H1 (cell line): ENCODE measurements at regions not wholly inside any gene's neighbourhood (a gene's known extent, or its start where the extent isn't known, plus 50 kb on each side); places are given as distances from the start of the nearest gene placed in this dataset.

ENCODE experiments used
- CTCF ChIA-PET: fragments of 300-600 bp; sonication (Branson Sonifier 250); formaldehyde crosslinking; loops from one replicate; lab custom pipeline; 2021; ENCODE audit not compliant: partially characterized antibody; lab: Charles Lee
- POLR2A ChIA-PET: fragments of 300-600 bp; sonication (Branson Sonifier 250); formaldehyde crosslinking; loops from one replicate; lab custom pipeline; 2021; ENCODE audit warnings: inconsistent platforms; ENCODE audit not compliant: partially characterized antibody; lab: Charles Lee
- DNase-seq, 2 experiments: peaks; one replicate each; pipeline versions ENCODE4 v3.0.0 to v3.0.0-alpha.2; 2010 to 2022; ENCODE audit warnings: low spot score in 2 of 2, low read depth in 1 of 2, mixed read lengths in 1 of 2
- FAIRE-seq: peaks from 2 replicates; lab custom pipeline; 2011; peaks lifted over from hg19 to GRCh38; lab: Jason Lieb, UNC
- H2AFZ ChIP-seq: 2 replicates; pipeline ENCODE4 v1.8.1; 2012; ENCODE audit warnings: low read length, inconsistent platforms
- H2AK5ac ChIP-seq: 2 replicates; pipeline ENCODE4 v1.6.1; 2013; ENCODE audit warnings: low read depth, low read length
- H2BK120ac ChIP-seq: replicated peaks from 2 replicates; pipeline ENCODE3; 2013; ENCODE audit warnings: low read depth, low read length, inconsistent platforms
- H2BK12ac ChIP-seq: 2 replicates; pipeline ENCODE4 v1.6.1; 2013; ENCODE audit warnings: low read depth, low read length
- H2BK15ac ChIP-seq: 2 replicates; pipeline ENCODE4 v1.6.1; 2013; ENCODE audit warnings: low read length
- H2BK20ac ChIP-seq: 2 replicates; pipeline ENCODE4 v1.6.1; 2013; ENCODE audit warnings: low read length
- H2BK5ac ChIP-seq: 2 replicates; pipeline ENCODE4 v1.6.1; 2013; ENCODE audit warnings: low read depth, low read length
- H3K14ac ChIP-seq: 2 replicates; pipeline ENCODE4 v1.6.1; 2013; ENCODE audit warnings: inconsistent platforms; ENCODE audit not compliant: insufficient read length
- H3K18ac ChIP-seq: 2 replicates; pipeline ENCODE4 v1.6.1; 2013; ENCODE audit warnings: low read length; ENCODE audit errors: extremely low read depth
- H3K23ac ChIP-seq: 2 replicates; pipeline ENCODE4 v1.6.1; 2013; ENCODE audit warnings: inconsistent platforms; ENCODE audit not compliant: insufficient read length
- H3K23me2 ChIP-seq: 2 replicates; pipeline ENCODE4 v1.6.1; 2013; ENCODE audit warnings: low read depth, low read length
- H3K27ac ChIP-seq: 2 replicates; pipeline ENCODE4 v1.6.1; 2011; ENCODE audit warnings: low read depth, low read length, inconsistent platforms
- H3K27me3 ChIP-seq, 4 experiments: replicated peaks in 1 of 4; 1 replicate in 1 of 4; 2 replicates in 3 of 4; pipeline versions ENCODE4 v1.6.1 to v1.8.1; 2011 to 2013; ENCODE audit warnings: low read length in 3 of 4, mild to moderate bottlenecking in 3 of 4, inconsistent platforms in 2 of 4, mixed read lengths in 2 of 4, moderate library complexity in 1 of 4; ENCODE audit not compliant: control insufficient read depth in 3 of 4, insufficient read depth in 3 of 4; ENCODE audit errors: extremely low read depth in 1 of 4
- H3K36me3 ChIP-seq, 4 experiments: 2 replicates each; pipeline versions ENCODE4 v1.6.1 to v1.8.1; 2011 to 2013; ENCODE audit warnings: mild to moderate bottlenecking in 4 of 4, low read length in 3 of 4, moderate library complexity in 2 of 4, control low read depth in 1 of 4, inconsistent platforms in 1 of 4; ENCODE audit not compliant: insufficient read depth in 4 of 4, control insufficient read depth in 2 of 4
- H3K4ac ChIP-seq: replicated peaks from 2 replicates; pipeline ENCODE3; 2013; ENCODE audit warnings: low read length, low read depth, mixed read lengths, inconsistent platforms; ENCODE audit not compliant: insufficient read length
- H3K4me1 ChIP-seq, 4 experiments: replicated peaks in 1 of 4; 1 replicate in 1 of 4; 2 replicates in 3 of 4; pipeline versions ENCODE4 v1.6.1 to v1.8.1; 2011 to 2013; ENCODE audit warnings: low read length in 3 of 4, inconsistent platforms in 2 of 4, mixed read lengths in 1 of 4; ENCODE audit not compliant: insufficient read depth in 4 of 4, control insufficient read depth in 3 of 4
- H3K4me2 ChIP-seq, 2 experiments: 2 replicates each; pipeline versions ENCODE4 v1.6.1 to v1.8.1; 2011 to 2013; ENCODE audit warnings: low read depth in 2 of 2, low read length in 2 of 2, control low read depth in 1 of 2, inconsistent platforms in 1 of 2, mild to moderate bottlenecking in 1 of 2; ENCODE audit not compliant: insufficient read depth in 1 of 2
- H3K4me3 ChIP-seq, 4 experiments: fragments of 200-600, 300-600 bp in 1 of 4; sonication (generic), shearing (Covaris generic), sonication (Bioruptor Twin) in 1 of 4; 2 replicates each; pipeline versions ENCODE4 v1.5.1 to v1.8.1; 2011 to 2016; ENCODE audit warnings: low read length in 4 of 4, low read depth in 3 of 4, control low read depth in 2 of 4, inconsistent platforms in 2 of 4, mild to moderate bottlenecking in 2 of 4, mixed read lengths in 1 of 4, moderate library complexity in 1 of 4; ENCODE audit not compliant: insufficient read depth in 2 of 4; ENCODE audit errors: extremely low read depth in 1 of 4
- H3K56ac ChIP-seq: replicated peaks from 2 replicates; pipeline ENCODE3; 2013; ENCODE audit warnings: low read depth, mild to moderate bottlenecking, mixed read lengths, low read length, inconsistent platforms; ENCODE audit not compliant: insufficient read length
- H3K79me1 ChIP-seq: 2 replicates; pipeline ENCODE4 v1.6.1; 2013; ENCODE audit warnings: low read depth, low read length, control low read depth
- H3K79me2 ChIP-seq, 2 experiments: 2 replicates each; pipeline versions ENCODE4 v1.6.1 to v1.8.1; 2012 to 2013; ENCODE audit warnings: low read length in 2 of 2, mild to moderate bottlenecking in 2 of 2, inconsistent platforms in 1 of 2; ENCODE audit not compliant: insufficient read depth in 2 of 2, control insufficient read depth in 1 of 2
- H3K9ac ChIP-seq, 4 experiments: replicated peaks in 1 of 4; 1 replicate in 1 of 4; 2 replicates in 3 of 4; pipeline versions ENCODE4 v1.6.1 to v1.8.1; 2011 to 2013; ENCODE audit warnings: low read depth in 3 of 4, low read length in 3 of 4, control low read depth in 2 of 4, mild to moderate bottlenecking in 2 of 4, moderate library complexity in 2 of 4, inconsistent platforms in 1 of 4; ENCODE audit errors: extremely low read depth in 1 of 4
- H3K9me3 ChIP-seq, 2 experiments: 2 replicates each; pipeline versions ENCODE4 v1.6.1 to v1.8.1; 2012 to 2013; ENCODE audit warnings: mild to moderate bottlenecking in 2 of 2, moderate library complexity in 2 of 2, control low read depth in 1 of 2, inconsistent platforms in 1 of 2, low read depth in 1 of 2, low read length in 1 of 2, mixed read lengths in 1 of 2; ENCODE audit not compliant: insufficient read depth in 2 of 2
- H4K20me1 ChIP-seq, 2 experiments: replicated peaks in 1 of 2; 2 replicates each; pipeline versions ENCODE3 to v1.8.1; 2011 to 2013; ENCODE audit warnings: inconsistent platforms in 2 of 2, low read length in 2 of 2, mild to moderate bottlenecking in 1 of 2; ENCODE audit not compliant: insufficient read depth in 2 of 2, control insufficient read depth in 1 of 2
- H4K5ac ChIP-seq: 2 replicates; pipeline ENCODE4 v1.6.1; 2013; ENCODE audit warnings: low read length, low read depth, mixed read lengths, inconsistent platforms; ENCODE audit not compliant: insufficient read length
- H4K8ac ChIP-seq: 2 replicates; pipeline ENCODE4 v1.8.0; 2013; ENCODE audit warnings: mild to moderate bottlenecking, moderate library complexity, low read length, inconsistent platforms; ENCODE audit not compliant: insufficient read depth; ENCODE audit errors: extremely low read depth
- H4K91ac ChIP-seq: replicated peaks from 2 replicates; pipeline ENCODE3; 2013; ENCODE audit warnings: low read length, mixed read lengths, inconsistent platforms; ENCODE audit not compliant: insufficient read length
- BCL11A ChIP-seq, 2 experiments: IDR thresholded peaks; one replicate each; pipeline ENCODE4 v1.6.1; 2011; ENCODE audit warnings: low read depth in 2 of 2, low read length in 2 of 2, mild to moderate bottlenecking in 2 of 2
- CHD1 ChIP-seq: IDR thresholded peaks from 2 replicates; pipeline ENCODE4 v1.6.1; 2012; ENCODE audit warnings: low read depth, low read length, improper control_type of control experiment
- CHD2 ChIP-seq: IDR thresholded peaks from 2 replicates; pipeline ENCODE4 v1.6.1; 2012; ENCODE audit warnings: low read length, improper control_type of control experiment
- GABPA ChIP-seq: IDR thresholded peaks from 2 replicates; pipeline ENCODE4 v1.6.1; 2011; ENCODE audit warnings: mild to moderate bottlenecking, low read length, moderate library complexity, borderline replicate concordance; ENCODE audit not compliant: insufficient read depth
- GTF2F1 ChIP-seq: IDR thresholded peaks from 2 replicates; pipeline ENCODE4 v1.6.1; 2012; ENCODE audit warnings: low read depth, low read length, improper control_type of control experiment, borderline replicate concordance
- HDAC2 ChIP-seq, 2 experiments: fragments of 300-600 bp in 1 of 2; sonication (generic) in 1 of 2; IDR thresholded peaks; 2 replicates each; pipeline ENCODE4 v1.6.1; 2011 to 2012; ENCODE audit warnings: low read depth in 2 of 2, low read length in 2 of 2, mild to moderate bottlenecking in 2 of 2, moderate library complexity in 2 of 2, borderline replicate concordance in 1 of 2, inconsistent platforms in 1 of 2
- MAX ChIP-seq: IDR thresholded peaks from 2 replicates; pipeline ENCODE4 v1.6.1; 2012; ENCODE audit warnings: inconsistent platforms
- RFX5 ChIP-seq: IDR thresholded peaks from 2 replicates; pipeline ENCODE4 v1.6.1; 2011; ENCODE audit warnings: low read depth, low read length, improper control_type of control experiment, borderline replicate concordance
- SAP30 ChIP-seq: fragments of 300-600 bp; sonication (generic); IDR thresholded peaks from 2 replicates; pipeline ENCODE4 v1.7.1; 2012; ENCODE audit warnings: low read length, moderate library complexity, mild to moderate bottlenecking, inconsistent platforms; ENCODE audit not compliant: insufficient read depth, insufficient replicate concordance
- SUZ12 ChIP-seq: fragments of 200-600 bp; sonication (generic); IDR thresholded peaks from 2 replicates; pipeline ENCODE4 v1.6.1; 2012; ENCODE audit warnings: mild to moderate bottlenecking, inconsistent platforms, low read length, moderate library complexity, mixed read lengths
- TAF7 ChIP-seq: optimal IDR thresholded peaks from 2 replicates; pipeline ENCODE3; 2011; ENCODE audit warnings: low read depth, mild to moderate bottlenecking, inconsistent platforms, low read length, moderate library complexity, borderline replicate concordance
- TCF12 ChIP-seq: IDR thresholded peaks from 2 replicates; pipeline ENCODE4 v1.6.1; 2011; ENCODE audit warnings: low read depth, mild to moderate bottlenecking, low read length
- USF2 ChIP-seq: IDR thresholded peaks from 2 replicates; pipeline ENCODE4 v1.6.1; 2011; ENCODE audit warnings: low read length, improper control_type of control experiment
- WGBS, 2 experiments: shearing (Covaris generic) in 1 of 2; methylation state at CpG; one replicate each; pipeline versions ENCODE4 v1.1.6 to v1.1.7; 2013 to 2015; ENCODE audit warnings: low lambda C conversion rate in 2 of 2, mixed read lengths in 2 of 2, inconsistent platforms in 1 of 2, low coverage in 1 of 2, missing lambda C conversion rate in 1 of 2; ENCODE audit not compliant: insufficient replicate concordance in 2 of 2, insufficient coverage in 1 of 2, insufficient read length in 1 of 2; ENCODE audit errors: extremely low coverage in 1 of 2, missing lambda C conversion rate in 1 of 2; 5-methylcytosine and 5-hydroxymethylcytosine counted together

- no peak for FAIRE-seq
- CTCF ChIA-PET, result no interaction called here
Observed at GRCh38 chr5:116976767-116977166, 402.1 kb upstream of the SEMA6A start.

More at GRCh38 chr5:116976767-116977166, 402.1 kb upstream of the SEMA6A start:
- no peak overlapping the region for H3K56ac ChIP-seq
- no peak overlapping the region for H2BK20ac ChIP-seq
- no peak overlapping the region for H2AK5ac ChIP-seq
- H3K27me3 ChIP-seq, result no peaks in the 10 kb centered on the region
- H4K91ac ChIP-seq, result no peak overlapping the region
- no peak for DNase-seq
- H3K4me2 ChIP-seq, result no peak overlapping the region
- H3K4ac ChIP-seq, result no peak overlapping the region
- POLR2A ChIA-PET, result no interaction called here
- no peak overlapping the region for H3K4me3 ChIP-seq
- H3K4me1 ChIP-seq, result no peaks in the 10 kb centered on the region
- H3K23me2 ChIP-seq, result no peaks in the 10 kb centered on the region
- 90% methylated on average over 1 of the region's 1 CpG; no CpG with 5 or more reads in 1 of the 2 experiments for whole genome bisulfite sequencing, 2 experiments
- no peaks in the 10 kb centered on the region for H3K79me2 ChIP-seq
- no peak overlapping the region for H3K23ac ChIP-seq
- H2BK120ac ChIP-seq, result no peak overlapping the region
- H2BK12ac ChIP-seq, result no peak overlapping the region
- no peak overlapping the region for H2AFZ ChIP-seq
- H2BK15ac ChIP-seq, result no peak overlapping the region
- H3K14ac ChIP-seq, result no peak overlapping the region
- no peak overlapping the region for H3K27ac ChIP-seq
- no peak overlapping the region for H4K8ac ChIP-seq
- H3K18ac ChIP-seq, result no peak overlapping the region
- H3K79me1 ChIP-seq, result no peaks in the 10 kb centered on the region
- no peak overlapping the region for H4K5ac ChIP-seq
- no peak overlapping the region for H3K9ac ChIP-seq
- TF ChIP-seq USF2 (no peak), RFX5 (no peak), CHD2 (no peak), TCF12 (no peak), GABPA (no peak), HDAC2 (IDR thresholded peaks at IDR 0.05; ENCODE audit: borderline replicate concordance in 1 of 2, low read depth in 2 of 2, low read length in 2 of 2) (no peak), MAX (no peak), CHD1 (no peak), GTF2F1 (no peak), SUZ12 (no peak), TAF7 (no peak), SAP30 (no peak), BCL11A (IDR thresholded peaks at IDR 0.05; ENCODE audit: low read depth in 2 of 2, low read length in 2 of 2) (no peak)
- no peaks in the 10 kb centered on the region for H4K20me1 ChIP-seq
- H3K36me3 ChIP-seq, result no peaks in the 10 kb centered on the region
- no peak overlapping the region for H2BK5ac ChIP-seq
- H3K9me3 ChIP-seq, result no peaks in the 10 kb centered on the region
